Left forelimb (tissue), 1 donor: ENCODE measurements at regions not wholly inside any gene's neighbourhood (a gene's known extent, or its start where the extent isn't known, plus 50 kb on each side); places are given as distances from the start of the nearest gene placed in this dataset.
"Not testable (repeated sequence)": the region's sequence is repeated elsewhere in the genome, so short reads cannot be mapped to it uniquely, and the experiment has no call there.

ENCODE experiments used
- DNase-seq: peaks from one replicate; pipeline ENCODE4 v3.0.0-alpha.2; 2018; ENCODE audit warnings: low spot score

GRCh38 chr6:2302482-2302881 lies 57.1 kb upstream of the GMDS start:
- DNase-seq = not testable (repeated sequence)

- DNase-seq = no peak
Measured at GRCh38 chr6:2296781-2297180, 51.4 kb upstream of the GMDS start.
